IMR-90 (cell line): ENCODE measurements at regions not wholly inside any gene's neighbourhood (a gene's known extent, or its start where the extent isn't known, plus 50 kb on each side); places are given as distances from the start of the nearest gene placed in this dataset.

ENCODE experiments used
- ATAC-seq: fragments of 200-7000 bp; cut with Tn5 transposase; 2 replicates; pipeline ENCODE4 v1.9.1; 2020; ENCODE audit warnings: low read depth, mild to moderate bottlenecking, moderate library complexity
- BruUV-seq: library from RNA; stranded (reverse); fragments of 400-500 nt; replicated peaks from 2 replicates; lab custom pipeline; 2021; lab: Mats Ljungman, UMichigan
- CTCF ChIA-PET: fragments of 300-600 bp; formaldehyde crosslinking; extraction: SDS; loops from one replicate; lab custom pipeline; 2021; ENCODE audit warnings: antibody characterized with exemption; lab: Yijun Ruan, JAX
- POLR2A ChIA-PET: fragments of 300-600 bp; sonication (Branson Sonifier 250); formaldehyde crosslinking; loops from one replicate; lab custom pipeline; 2022; ENCODE audit warnings: antibody characterized with exemption; ENCODE audit not compliant: unreplicated experiment; lab: Charles Lee
- DNase-seq: peaks from one replicate; pipeline ENCODE4 v3.0.0; 2013
- H2AFZ ChIP-seq: replicated peaks from 2 replicates; pipeline ENCODE3; 2013; ENCODE audit warnings: low read length, mild to moderate bottlenecking; ENCODE audit not compliant: poor library complexity
- H2AK5ac ChIP-seq: 2 replicates; pipeline ENCODE4 v1.6.1; 2013; ENCODE audit warnings: low read depth, low read length, inconsistent platforms
- H2AK9ac ChIP-seq: replicated peaks from 2 replicates; pipeline ENCODE3; 2013; ENCODE audit warnings: mild to moderate bottlenecking, low read depth, low read length, moderate library complexity; ENCODE audit not compliant: poor library complexity
- H2BK120ac ChIP-seq: 2 replicates; pipeline ENCODE4 v1.6.1; 2013; ENCODE audit warnings: low read depth, low read length, inconsistent platforms
- H2BK15ac ChIP-seq: 3 replicates; pipeline ENCODE4 v1.6.1; 2013; ENCODE audit warnings: low read depth, low read length, inconsistent platforms
- H2BK20ac ChIP-seq: 2 replicates; pipeline ENCODE4 v1.6.1; 2013; ENCODE audit warnings: low read depth, mild to moderate bottlenecking, inconsistent platforms, low read length, moderate library complexity
- H2BK5ac ChIP-seq: 2 replicates; pipeline ENCODE4 v1.6.1; 2013; ENCODE audit warnings: mild to moderate bottlenecking, low read depth, low read length, inconsistent platforms; ENCODE audit not compliant: poor library complexity, severe bottlenecking
- H3K14ac ChIP-seq: replicated peaks from 2 replicates; pipeline ENCODE4 v1.6.1; 2013; ENCODE audit warnings: low read depth, low read length, inconsistent platforms
- H3K18ac ChIP-seq: 2 replicates; pipeline ENCODE4 v1.6.1; 2013; ENCODE audit warnings: low read depth, low read length, control low read depth
- H3K23ac ChIP-seq: 2 replicates; pipeline ENCODE4 v1.6.1; 2013; ENCODE audit warnings: low read depth, low read length, inconsistent platforms
- H3K27ac ChIP-seq: 2 replicates; pipeline ENCODE4 v1.5.1; 2013; ENCODE audit warnings: mild to moderate bottlenecking, control low read depth, low read length; ENCODE audit not compliant: insufficient read depth
- H3K27me3 ChIP-seq: 2 replicates; pipeline ENCODE4 v1.6.1; 2013; ENCODE audit warnings: low read length; ENCODE audit not compliant: control insufficient read depth, insufficient read depth
- H3K36me3 ChIP-seq: 2 replicates; pipeline ENCODE4 v1.6.1; 2013; ENCODE audit warnings: low read length, mixed read lengths; ENCODE audit not compliant: control insufficient read depth, insufficient read depth
- H3K4ac ChIP-seq: 2 replicates; pipeline ENCODE4 v1.6.1; 2013; ENCODE audit warnings: low read depth, low read length, inconsistent platforms
- H3K4me1 ChIP-seq: 2 replicates; pipeline ENCODE4 v1.6.1; 2013; ENCODE audit warnings: low read length, mixed read lengths; ENCODE audit not compliant: control insufficient read depth, insufficient read depth
- H3K4me2 ChIP-seq: 2 replicates; pipeline ENCODE4 v1.6.1; 2013; ENCODE audit warnings: low read depth, mild to moderate bottlenecking, control low read depth, low read length, moderate library complexity
- H3K4me3 ChIP-seq: 2 replicates; pipeline ENCODE4 v1.5.1; 2013; ENCODE audit warnings: low read depth, mild to moderate bottlenecking, control low read depth, low read length, moderate library complexity; ENCODE audit not compliant: insufficient read depth
- H3K56ac ChIP-seq: 2 replicates; pipeline ENCODE4 v1.6.1; 2013; ENCODE audit warnings: low read length, inconsistent platforms; ENCODE audit not compliant: insufficient read depth; ENCODE audit errors: extremely low read depth
- H3K79me1 ChIP-seq, 2 experiments: 2 replicates each; pipeline ENCODE4 v1.6.1; 2013; ENCODE audit warnings: low read length in 2 of 2, inconsistent platforms in 1 of 2, low read depth in 1 of 2
- H3K9ac ChIP-seq: 2 replicates; pipeline ENCODE4 v1.6.1; 2013; ENCODE audit warnings: low read depth, low read length, control low read depth
- H3K9me1 ChIP-seq: 2 replicates; pipeline ENCODE4 v1.6.1; 2013; ENCODE audit warnings: low read length, inconsistent platforms; ENCODE audit not compliant: insufficient read depth
- H3K9me3 ChIP-seq: 2 replicates; pipeline ENCODE4 v1.6.1; 2013; ENCODE audit warnings: low read length; ENCODE audit not compliant: control insufficient read depth, insufficient read depth
- H4K20me1 ChIP-seq: 2 replicates; pipeline ENCODE4 v1.6.1; 2013; ENCODE audit warnings: low read length, inconsistent platforms; ENCODE audit not compliant: insufficient read depth
- H4K5ac ChIP-seq: 2 replicates; pipeline ENCODE4 v1.6.1; 2013; ENCODE audit warnings: mild to moderate bottlenecking, low read depth, low read length, control low read depth
- H4K8ac ChIP-seq, 2 experiments: 2 replicates each; pipeline ENCODE4 v1.6.1; 2013; ENCODE audit warnings: low read depth in 2 of 2, low read length in 2 of 2, control low read depth in 1 of 2, inconsistent platforms in 1 of 2
- H4K91ac ChIP-seq: 2 replicates; pipeline ENCODE4 v1.6.1; 2013; ENCODE audit warnings: low read depth, low read length, inconsistent platforms; ENCODE audit not compliant: insufficient read depth
- BHLHE40 ChIP-seq: fragments of 150-350 bp; IDR thresholded peaks from 2 replicates; pipeline ENCODE4 v1.6.1; 2016; ENCODE audit warnings: mild to moderate bottlenecking, low read depth, low read length
- FOS ChIP-seq: fragments of 150-350 bp; IDR thresholded peaks from 2 replicates; pipeline ENCODE4 v1.6.1; 2016; ENCODE audit warnings: low read depth, low read length
- MAZ ChIP-seq: IDR thresholded peaks from 2 replicates; pipeline ENCODE4 v1.6.1; 2012; ENCODE audit warnings: low read depth, mild to moderate bottlenecking, low read length, improper control_type of control experiment, moderate library complexity, borderline replicate concordance
- RAD21 ChIP-seq: IDR thresholded peaks from 2 replicates; pipeline ENCODE4 v1.6.1; 2012; ENCODE audit warnings: low read length, improper control_type of control experiment
- RCOR1 ChIP-seq: IDR thresholded peaks from 2 replicates; pipeline ENCODE4 v1.6.1; 2012; ENCODE audit warnings: mild to moderate bottlenecking, low read length, improper control_type of control experiment; ENCODE audit not compliant: insufficient replicate concordance
- SMC3 ChIP-seq: fragments of 150-350 bp; IDR thresholded peaks from 2 replicates; pipeline ENCODE4 v1.6.1; 2016; ENCODE audit warnings: low read depth, mild to moderate bottlenecking, antibody characterized with exemption, low read length, moderate library complexity
- USF2 ChIP-seq: fragments of 150-350 bp; IDR thresholded peaks from 2 replicates; pipeline ENCODE4 v1.6.1; 2017; ENCODE audit warnings: mild to moderate bottlenecking, antibody characterized with exemption, low read length, low read depth
- dilution Hi-C: fragments of 300-500 bp; cut with HindIII; formaldehyde crosslinking; loops from one replicate; pipeline ENCODE4 v1.14.3; 2018; ENCODE audit warnings: low sequenced_read_pairs; ENCODE audit not compliant: unreplicated experiment
- in situ Hi-C: fragments of 300-500 bp; cut with MboI; formaldehyde crosslinking; loops from 3 replicates; pipeline ENCODE4 v1.14.3; 2019; ENCODE audit warnings: low sequenced_read_pairs, inconsistent platforms, mixed read lengths
- intact Hi-C: fragments of 100-400 bp; cut with micrococcal nuclease; formaldehyde crosslinking; loops from 2 replicates; pipeline ENCODE4 v1.10.0; 2022

- H3K56ac ChIP-seq, result no peak overlapping the region
- no peak overlapping the region for H2BK20ac ChIP-seq
- no peak overlapping the region for H3K18ac ChIP-seq
- H4K5ac ChIP-seq, result no peak overlapping the region
- no peak overlapping the region for H2BK120ac ChIP-seq
- no TSS peak for BruUV-seq
- H3K27ac ChIP-seq, result no peak overlapping the region
- no peaks in the 10 kb centered on the region for H3K4me1 ChIP-seq
- ChIA-PET POLR2A (interaction anchor here (0.6 kb wide), 1 partner anchor 97 kb away, joined by 3 read pairs; no protein-coding TSS in a partner anchor), CTCF (interaction anchor here (0.6 kb wide), 1 partner anchor 64 kb away, joined by 5 read pairs; no protein-coding TSS in a partner anchor)
- DNase-seq, result no peak
- no peaks in the 10 kb centered on the region for H3K27me3 ChIP-seq
- H2AFZ ChIP-seq, result no peak overlapping the region
- H2AK9ac ChIP-seq, result no peak overlapping the region
- no peak overlapping the region for H3K23ac ChIP-seq
- no peaks in the 10 kb centered on the region for H3K9me1 ChIP-seq
- no peaks in the 10 kb centered on the region for H3K9me3 ChIP-seq
- dilution Hi-C loops, result no loop called here
- no peak overlapping the region for H3K14ac ChIP-seq
- no peak for ATAC-seq
- no peak overlapping the region for H4K8ac ChIP-seq
- no peak overlapping the region for H2BK5ac ChIP-seq
- H4K91ac ChIP-seq, result no peak overlapping the region
- no peak overlapping the region for H3K4ac ChIP-seq
- no peaks in the 10 kb centered on the region for H3K36me3 ChIP-seq
- H3K4me2 ChIP-seq, result no peak overlapping the region
- no peak overlapping the region for H3K9ac ChIP-seq
- H4K20me1 ChIP-seq, result no peaks in the 10 kb centered on the region
- H3K79me1 ChIP-seq, result no peaks in the 10 kb centered on the region
- intact Hi-C loops, result no loop called here
- H2BK15ac ChIP-seq, result no peak overlapping the region
- TF ChIP-seq MAZ, result no peak
- TF ChIP-seq RCOR1, result no peak
- TF ChIP-seq FOS, result no peak
- no peak for TF ChIP-seq SMC3
- TF ChIP-seq BHLHE40, result no peak
- no peak for TF ChIP-seq RAD21
- no peak for TF ChIP-seq USF2
- H3K4me3 ChIP-seq, result no peak overlapping the region
- no peak overlapping the region for H2AK5ac ChIP-seq
- in situ Hi-C loops, result no loop called here
Observed at GRCh38 chr6:91350146-91350908, 763.5 kb upstream of the MAP3K7 start.
